ENCODE measurements at regions not wholly inside any gene's neighbourhood (a gene's known extent, or its start where the extent isn't known, plus 50 kb on each side); places are given as distances from the start of the nearest gene placed in this dataset.

GRCh38 chr17:22268214-22268911 lies 576.0 kb downstream of the KCNJ18 start:
- Histone ChIP-seq H3K4me2 (ENCODE audit: insufficient read depth, low read length) (no peak overlapping the region), H2AFZ (ENCODE audit: low read depth, low read length) (no peak overlapping the region), H3K27me3 (ENCODE audit: control insufficient read depth in 2 of 2, insufficient read depth in 2 of 2, low read length in 2 of 2) (no peaks in the 10 kb centered on the region), H3K36me3 (ENCODE audit: control insufficient read depth in 2 of 2, extremely low read depth in 1 of 2, insufficient read depth in 2 of 2, low read length in 2 of 2) (no peaks in the 10 kb centered on the region), H3K4me1 (ENCODE audit: control insufficient read depth, extremely low read depth, insufficient read depth, low read length) (no peaks in the 10 kb centered on the region), H4K20me1 (replicated peaks; ENCODE audit: control insufficient read depth, extremely low read depth, insufficient read depth, low read length) (no peaks in the 10 kb centered on the region), H3K9me3 (replicated peaks; ENCODE audit: control insufficient read depth, insufficient read depth, low read length) (peaks cover 3% of the 10 kb centered on the region), H3K27ac (ENCODE audit: insufficient read depth, low read depth, low read length) (no peak overlapping the region), H3K4me3 (replicated peaks in 1 of 3; ENCODE audit: insufficient read depth in 1 of 3, low read depth in 1 of 3, low read length in 3 of 3) (no peak overlapping the region), H3K79me2 (ENCODE audit: control insufficient read depth, insufficient read depth, low read length) (no peaks in the 10 kb centered on the region), H3K9me1 (replicated peaks; ENCODE audit: control insufficient read depth, extremely low read depth, insufficient read depth, low read length) (no peaks in the 10 kb centered on the region), H3K9ac (replicated peaks; ENCODE audit: extremely low read depth, insufficient read depth, low read length) (no peak overlapping the region)
- ChIA-PET CTCF (no interaction called here), POLR2A (no interaction called here)
- TF ChIP-seq MAX (IDR thresholded peaks at IDR 0.05; ENCODE audit: insufficient read depth, insufficient read length) (no peak), FOS (IDR thresholded peaks at IDR 0.05; ENCODE audit: borderline replicate concordance, insufficient read depth, low read length) (no peak), CTCF (IDR thresholded peaks at IDR 0.05; ENCODE audit: extremely low read depth in 1 of 2, insufficient read depth in 1 of 2, low read depth in 1 of 2, low read length in 2 of 2) (no peak), GATA2 (IDR thresholded peaks at IDR 0.05; ENCODE audit: insufficient read depth, insufficient read length, low read depth, low read length) (no peak), JUN (IDR thresholded peaks at IDR 0.05; ENCODE audit: borderline replicate concordance, insufficient read depth, insufficient read length, low read depth) (no peak), POLR2AphosphoS5 (IDR thresholded peaks at IDR 0.05; ENCODE audit: insufficient read depth, low read depth, low read length) (no peak), MYC (IDR thresholded peaks at IDR 0.05; ENCODE audit: low read depth, low read length) (no peak), POLR2A (IDR thresholded peaks at IDR 0.05; ENCODE audit: low read depth, low read length) (no peak), EZH2 (IDR thresholded peaks at IDR 0.05; ENCODE audit: borderline replicate concordance, low read depth, low read length, severe bottlenecking) (no peak)
- no peak for FAIRE-seq
- dilution Hi-C loops (cut with MboI; ENCODE audit: extremely low pct_ligation_motif_present, low sequenced_read_pairs) (no loop called here), intact Hi-C loops (cut with micrococcal nuclease) (no loop called here)
- no TSS peak for BruUV-seq (replicated peaks)
- no peak for DNase-seq (ENCODE audit: low read depth, low spot score)
